SK-N-SH treated with all-trans-retinoic acid at 6 μM for 48 hours (cell line): ENCODE measurements at regions not wholly inside any gene's neighbourhood (a gene's known extent, or its start where the extent isn't known, plus 50 kb on each side); places are given as distances from the start of the nearest gene placed in this dataset.

Experiments
- BACH2 ChIP-seq: fragments of 250-450 bp; sonication (Bioruptor Pico); IDR thresholded peaks from 2 replicates; pipeline ENCODE4 v1.9.0; 2021; ENCODE audit warnings: mild to moderate bottlenecking, borderline replicate concordance
- CREB5 ChIP-seq: fragments of 250-450 bp; sonication (Bioruptor Pico); IDR thresholded peaks from 2 replicates; pipeline ENCODE4 v1.5.1; 2020; ENCODE audit warnings: low read depth, mild to moderate bottlenecking, moderate library complexity
- CSDC2 ChIP-seq: fragments of 250-450 bp; sonication (Bioruptor Pico); IDR thresholded peaks from 2 replicates; pipeline ENCODE4 v1.5.0; 2020; ENCODE audit warnings: mild to moderate bottlenecking, moderate library complexity
- PPARA ChIP-seq: fragments of 250-450 bp; sonication (Bioruptor Pico); IDR thresholded peaks from 2 replicates; pipeline ENCODE4 v1.5.0; 2020; ENCODE audit warnings: mild to moderate bottlenecking, borderline replicate concordance
- TSHZ2 ChIP-seq: fragments of 250-450 bp; sonication (Bioruptor Pico); IDR thresholded peaks from 2 replicates; pipeline ENCODE4 v1.5.0; 2020; ENCODE audit warnings: mild to moderate bottlenecking, moderate library complexity
- ZFP30 ChIP-seq: fragments of 450-650 bp; formaldehyde crosslinking; IDR thresholded peaks from 2 replicates; pipeline ENCODE4 v1.5.0; 2022; ENCODE audit warnings: mild to moderate bottlenecking, moderate library complexity
- ZNF8 ChIP-seq: fragments of 450-650 bp; formaldehyde crosslinking; IDR thresholded peaks from 2 replicates; pipeline ENCODE4 v1.5.0; 2020; ENCODE audit warnings: mild to moderate bottlenecking, moderate library complexity

- TF ChIP-seq BACH2 (CRISPR knock-in tag) = no peak
- TF ChIP-seq TSHZ2 (CRISPR knock-in tag) = no peak
- no peak for TF ChIP-seq PPARA (CRISPR knock-in tag)
- no peak for TF ChIP-seq ZFP30 (CRISPR knock-in tag)
- TF ChIP-seq CSDC2 (CRISPR knock-in tag) = no peak
- TF ChIP-seq CREB5 (CRISPR knock-in tag) = no peak
- no peak for TF ChIP-seq ZNF8 (CRISPR knock-in tag)
Observed at GRCh38 chr16:26598061-26598460, 468.7 kb upstream of the C16orf82 start.
